ENCODE measurements at regions not wholly inside any gene's neighbourhood (a gene's known extent, or its start where the extent isn't known, plus 50 kb on each side); places are given as distances from the start of the nearest gene placed in this dataset.

- H3K9me3 ChIP-seq: no peaks in the 10 kb centered on the region
- H3K27ac ChIP-seq: no peak overlapping the region
- TF ChIP-seq CTCF (IDR thresholded peaks at IDR 0.05): no peak
- no peak for TF ChIP-seq POLR2A (IDR thresholded peaks at IDR 0.05)
- no peak for DNase-seq
- WGBS, 2 donors: 71 to 78% methylated on average over 3 of the region's 3 CpGs
- H3K4me1 ChIP-seq: no peaks in the 10 kb centered on the region
- no peaks in the 10 kb centered on the region for H3K36me3 ChIP-seq (ENCODE audit: low read depth, missing control alignments)
- H3K27me3 ChIP-seq: no peaks in the 10 kb centered on the region
- no peak overlapping the region for H3K4me3 ChIP-seq
- intact Hi-C loops (cut with DNase I; ENCODE audit: low total_unique reads): no loop called here
These were observed 245.9 kb upstream of the IGF1R start for GRCh38 chr15:98402486-98402885.

- Histone ChIP-seq H3K27ac (no peak overlapping the region), H3K9me3 (no peaks in the 10 kb centered on the region), H3K36me3 (ENCODE audit: low read depth, missing control alignments) (no peaks in the 10 kb centered on the region), H3K4me1 (no peaks in the 10 kb centered on the region), H3K27me3 (no peaks in the 10 kb centered on the region), H3K4me3 (no peak overlapping the region)
- intact Hi-C loops (cut with DNase I; ENCODE audit: low total_unique reads): no loop called here
- TF ChIP-seq CTCF (IDR thresholded peaks at IDR 0.05): no peak
- TF ChIP-seq POLR2A (IDR thresholded peaks at IDR 0.05): no peak
- no peak for DNase-seq
- WGBS, 2 donors: 81 to 92% methylated on average over 5 of the region's 5 CpGs
These were observed 245.2 kb upstream of the IGF1R start for GRCh38 chr15:98403169-98403568.

- Histone ChIP-seq H3K9me3 (no peaks in the 10 kb centered on the region), H3K27me3 (no peaks in the 10 kb centered on the region), H3K36me3 (ENCODE audit: low read depth, missing control alignments) (no peaks in the 10 kb centered on the region), H3K4me3 (no peak overlapping the region), H3K27ac (no peak overlapping the region), H3K4me1 (no peaks in the 10 kb centered on the region)
- TF ChIP-seq POLR2A (IDR thresholded peaks at IDR 0.05) (no peak), CTCF (IDR thresholded peaks at IDR 0.05) (no peak)
- WGBS, 2 donors: 78 to 89% methylated on average over 10 to 13 of the region's 13 CpGs
- intact Hi-C loops (cut with DNase I; ENCODE audit: low total_unique reads): no loop called here
- no peak for DNase-seq
These were observed 244.8 kb upstream of the IGF1R start for GRCh38 chr15:98403569-98403968.

- 52 to 66% methylated on average over 2 of the region's 2 CpGs for WGBS, 2 donors
- TF ChIP-seq CTCF (IDR thresholded peaks at IDR 0.05) (no peak), POLR2A (IDR thresholded peaks at IDR 0.05) (no peak)
These were observed 243.3 kb upstream of the IGF1R start for GRCh38 chr15:98405013-98405412.

GRCh38 chr15:98408231-98408630 is 240.1 kb upstream of the IGF1R start:
- Histone ChIP-seq H3K27me3 (no peaks in the 10 kb centered on the region), H3K27ac (no peak overlapping the region), H3K36me3 (ENCODE audit: low read depth, missing control alignments) (no peaks in the 10 kb centered on the region), H3K4me3 (no peak overlapping the region), H3K9me3 (no peaks in the 10 kb centered on the region), H3K4me1 (no peaks in the 10 kb centered on the region)
- no peak for TF ChIP-seq POLR2A (IDR thresholded peaks at IDR 0.05)
- no peak for TF ChIP-seq CTCF (IDR thresholded peaks at IDR 0.05)
- intact Hi-C loops (cut with DNase I; ENCODE audit: low total_unique reads): no loop called here
- no peak for DNase-seq
- 92 to 93% methylated on average over 9 of the region's 9 CpGs for WGBS, 2 donors

More at GRCh38 chr15:98405013-98405412, 243.3 kb upstream of the IGF1R start:
- Histone ChIP-seq H3K27me3 (no peaks in the 10 kb centered on the region), H3K4me1 (no peaks in the 10 kb centered on the region), H3K36me3 (ENCODE audit: low read depth, missing control alignments) (no peaks in the 10 kb centered on the region), H3K27ac (no peak overlapping the region), H3K4me3 (no peak overlapping the region), H3K9me3 (no peaks in the 10 kb centered on the region)
- no peak for DNase-seq
- intact Hi-C loops (cut with DNase I; ENCODE audit: low total_unique reads): no loop called here
